K562 (cell line): ENCODE measurements at regions not wholly inside any gene's neighbourhood (a gene's known extent, or its start where the extent isn't known, plus 50 kb on each side); places are given as distances from the start of the nearest gene placed in this dataset.

ENCODE experiments used
- ATAC-seq: fragments of 200-7000 bp; cut with Tn5 transposase; 3 replicates; pipeline ENCODE4 v1.9.1; 2020; ENCODE audit warnings: moderate library complexity
- BruUV-seq: library from RNA; stranded (reverse); fragments of 400-500 nt; replicated peaks from 2 replicates; lab custom pipeline; 2021; lab: Mats Ljungman, UMichigan
- CTCF ChIA-PET: fragments of 300-600 bp; formaldehyde crosslinking; extraction: SDS; loops from one replicate; lab custom pipeline; 2021; ENCODE audit warnings: low intra/inter-chr PET ratio; lab: Yijun Ruan, JAX
- POLR2A ChIA-PET: fragments of 300-600, 350-650 bp; sonication (Branson Sonifier 250); formaldehyde crosslinking; extraction: SDS; loops from one replicate; lab custom pipeline; 2021; ENCODE audit warnings: antibody characterized with exemption, inconsistent platforms; lab: Yijun Ruan, JAX
- DNase-seq, 4 experiments: peaks; one replicate each; pipeline versions ENCODE4 v3.0.0 to v3.0.0-alpha.2; 2011 to 2018; ENCODE audit warnings: low spot score in 3 of 4, mixed read lengths in 3 of 4; ENCODE audit errors: extremely low read depth in 1 of 4
- FAIRE-seq: peaks from 2 replicates; lab custom pipeline; 2011; peaks lifted over from hg19 to GRCh38; lab: Jason Lieb, UNC
- H2AFZ ChIP-seq: 2 replicates; pipeline ENCODE4 v1.6.0; 2011; ENCODE audit warnings: low read depth, low read length, control low read depth, inconsistent platforms
- H3K27ac ChIP-seq: fragments of 200-600 bp; 3 replicates; pipeline ENCODE4 v1.8.0; 2011; ENCODE audit warnings: low read depth, mild to moderate bottlenecking, control low read depth, inconsistent platforms, low read length, moderate library complexity, mixed read lengths; ENCODE audit errors: extremely low read depth
- H3K27me3 ChIP-seq, 2 experiments: fragments of 300-600 bp in 1 of 2; 2 replicates in 1 of 2; 3 replicates in 1 of 2; pipeline versions ENCODE4 v1.6.0 to v1.8.0; 2011; ENCODE audit warnings: inconsistent platforms in 2 of 2, low read length in 2 of 2, mild to moderate bottlenecking in 1 of 2, mixed read lengths in 1 of 2, moderate library complexity in 1 of 2; ENCODE audit not compliant: control insufficient read depth in 2 of 2, insufficient read depth in 2 of 2
- H3K36me3 ChIP-seq: fragments of 300-600 bp; 3 replicates; pipeline ENCODE4 v1.8.0; 2011; ENCODE audit warnings: mild to moderate bottlenecking, low read length, inconsistent platforms; ENCODE audit not compliant: control insufficient read depth, insufficient read depth
- H3K4me1 ChIP-seq, 2 experiments: fragments of 200-600 bp in 1 of 2; replicated peaks in 1 of 2; 2 replicates in 1 of 2; 3 replicates in 1 of 2; pipeline versions ENCODE4 v1.5.1 to v1.8.0; 2011; ENCODE audit warnings: inconsistent platforms in 2 of 2, low read length in 2 of 2, mild to moderate bottlenecking in 1 of 2, mixed read lengths in 1 of 2, moderate library complexity in 1 of 2; ENCODE audit not compliant: control insufficient read depth in 2 of 2, insufficient read depth in 2 of 2
- H3K4me2 ChIP-seq: 2 replicates; pipeline ENCODE4 v1.6.1; 2011; ENCODE audit warnings: low read length, control low read depth, inconsistent platforms, mixed read lengths; ENCODE audit not compliant: insufficient read depth
- H3K4me3 ChIP-seq: fragments of 200-600 bp; sonication (generic), shearing (Covaris generic); 2 replicates; pipeline ENCODE4 v1.5.1; 2016; ENCODE audit warnings: control low read depth, inconsistent platforms
- H3K79me2 ChIP-seq: fragments of 200-600 bp; 3 replicates; pipeline ENCODE4 v1.8.0; 2011; ENCODE audit warnings: low read length, inconsistent platforms; ENCODE audit not compliant: control insufficient read depth, insufficient read depth
- H3K9ac ChIP-seq, 2 experiments: 2 replicates each; pipeline versions ENCODE4 v1.6.0 to v1.6.1; 2011; ENCODE audit warnings: low read depth in 2 of 2, low read length in 2 of 2, control low read depth in 1 of 2, inconsistent platforms in 1 of 2, mild to moderate bottlenecking in 1 of 2, mixed read lengths in 1 of 2; ENCODE audit not compliant: insufficient read depth in 1 of 2
- H3K9me1 ChIP-seq: one replicate; pipeline ENCODE4 v1.6.0; 2011; ENCODE audit warnings: inconsistent platforms, mild to moderate bottlenecking, low read length, moderate library complexity; ENCODE audit not compliant: control insufficient read depth, insufficient read depth
- H3K9me3 ChIP-seq: replicated peaks from 2 replicates; pipeline ENCODE4 v1.5.1; 2011; ENCODE audit warnings: low read depth, low read length, inconsistent platforms; ENCODE audit not compliant: control insufficient read depth, insufficient read depth
- H4K20me1 ChIP-seq: replicated peaks from 2 replicates; pipeline ENCODE4 v1.6.1; 2011; ENCODE audit warnings: low read length, inconsistent platforms, mixed read lengths; ENCODE audit not compliant: control insufficient read depth, insufficient read depth
- CREB1 ChIP-seq, 2 experiments: sonication (generic) in 1 of 2; formaldehyde crosslinking in 1 of 2; IDR thresholded peaks; 2 replicates each; pipeline versions ENCODE4 v1.6.1 to v1.8.0; 2012 to 2022; ENCODE audit warnings: inconsistent platforms in 1 of 2, mild to moderate bottlenecking in 1 of 2, missing genetic modification reagents in 1 of 2, moderate library complexity in 1 of 2
- CTCF ChIP-seq, 3 experiments: IDR thresholded peaks in 2 of 3; conservative IDR thresholded peaks in 1 of 3; 2 replicates each; pipeline ENCODE4 v1.5.1; 2011 to 2012; ENCODE audit warnings: low read length in 3 of 3, mild to moderate bottlenecking in 3 of 3, control low read depth in 2 of 3, improper control_type of control experiment in 1 of 3, inconsistent platforms in 1 of 3, low read depth in 1 of 3, mixed read lengths in 1 of 3, moderate library complexity in 1 of 3; ENCODE audit not compliant: insufficient read depth in 2 of 3
- HNRNPLL ChIP-seq: fragments of 200-400 bp; formaldehyde crosslinking; IDR thresholded peaks from 2 replicates; pipeline ENCODE4 v1.6.1; 2017; ENCODE audit warnings: low read length, low read depth, mild to moderate bottlenecking; ENCODE audit not compliant: poor library complexity, severe bottlenecking
- MAFF ChIP-seq: IDR thresholded peaks from 2 replicates; pipeline ENCODE4 v1.6.1; 2012; ENCODE audit warnings: low read length, improper control_type of control experiment
- NR2C1 ChIP-seq, 2 experiments: fragments of 450-650 bp; IDR thresholded peaks; 2 replicates each; pipeline ENCODE4 v1.6.1; 2017; ENCODE audit warnings: mild to moderate bottlenecking in 2 of 2, antibody characterized with exemption in 1 of 2, inconsistent platforms in 1 of 2, missing compliant biosample characterization in 1 of 2, missing genetic modification characterization in 1 of 2
- RBBP5 ChIP-seq: fragments of 200-600 bp; sonication (generic); IDR thresholded peaks from 2 replicates; pipeline ENCODE4 v1.6.1; 2012; ENCODE audit warnings: borderline replicate concordance, mild to moderate bottlenecking, low read length, control low read depth, inconsistent platforms; ENCODE audit not compliant: insufficient read depth, poor library complexity, severe bottlenecking
- TAL1 ChIP-seq: fragments of 450-650 bp; IDR thresholded peaks from 2 replicates; pipeline ENCODE4 v1.6.1; 2016; ENCODE audit warnings: mild to moderate bottlenecking
- TCF7L2 ChIP-seq: fragments of 150-350 bp; IDR thresholded peaks from 2 replicates; pipeline ENCODE4 v1.6.1; 2016; ENCODE audit warnings: low read depth, mild to moderate bottlenecking, low read length, moderate library complexity
- XRCC3 ChIP-seq: fragments of 450-650 bp; IDR thresholded peaks from 2 replicates; pipeline ENCODE4 v1.6.1; 2017; ENCODE audit warnings: mild to moderate bottlenecking, moderate library complexity
- ZNF551 ChIP-seq: fragments of 250-450 bp; sonication (Bioruptor Pico); IDR thresholded peaks from 2 replicates; pipeline ENCODE4 v1.5.0; 2021; ENCODE audit warnings: mild to moderate bottlenecking, moderate library complexity
- WGBS: fragments of 100-300 bp; shearing (Covaris generic); methylation state at CpG from one replicate; pipeline ENCODE4 v1.1.6; 2016; ENCODE audit warnings: low coverage, mixed read lengths; ENCODE audit not compliant: insufficient coverage; ENCODE audit errors: missing lambda C conversion rate; 5-methylcytosine and 5-hydroxymethylcytosine counted together
- in situ Hi-C: fragments of 300-500 bp; cut with MboI; formaldehyde crosslinking; loops from 4 replicates; pipeline ENCODE4 v1.15.0; 2018; ENCODE audit warnings: inconsistent platforms, mixed read lengths
- intact Hi-C: fragments of 100-400 bp; cut with micrococcal nuclease; formaldehyde crosslinking; loops from 2 replicates; pipeline ENCODE4 v1.14.2; 2022

GRCh38 chr18:39618265-39619003 lies 2052.8 kb upstream of the CELF4 start:
- ChIA-PET POLR2A (no interaction called here), CTCF (no interaction called here)
- H3K9ac ChIP-seq: no peak overlapping the region
- no peaks in the 10 kb centered on the region for H3K9me1 ChIP-seq
- DNase-seq (no peak), FAIRE-seq (no peak)
- no peak overlapping the region for H2AFZ ChIP-seq
- no peaks in the 10 kb centered on the region for H3K9me3 ChIP-seq
- no peaks in the 10 kb centered on the region for H3K36me3 ChIP-seq
- 14% methylated on average over 12 of the region's 33 CpGs for WGBS
- H3K4me3 ChIP-seq: no peak overlapping the region
- BruUV-seq: no TSS peak
- H3K27ac ChIP-seq: no peak overlapping the region
- no peaks in the 10 kb centered on the region for H3K27me3 ChIP-seq
- H3K4me1 ChIP-seq: no peaks in the 10 kb centered on the region
- TF ChIP-seq XRCC3: no peak
- TF ChIP-seq MAFF: no peak
- no peak for TF ChIP-seq TCF7L2
- TF ChIP-seq RBBP5: no peak
- no peak for TF ChIP-seq HNRNPLL
- no peak for TF ChIP-seq TAL1
- TF ChIP-seq ZNF551 (CRISPR knock-in tag): no peak
- no peak for TF ChIP-seq CREB1 (IDR thresholded peaks at IDR 0.05)
- no peak for TF ChIP-seq CREB1 (CRISPR knock-in tag; IDR thresholded peaks at IDR 0.05)
- TF ChIP-seq NR2C1 (IDR thresholded peaks at IDR 0.05): no peak
- TF ChIP-seq NR2C1 (tag; IDR thresholded peaks at IDR 0.05): no peak
- TF ChIP-seq CTCF (IDR thresholded peaks at IDR 0.05 in 2 of 3, conservative IDR thresholded peaks at IDR 0.05 in 1 of 3; ENCODE audit: insufficient read depth in 2 of 3, low read depth in 1 of 3, low read length in 3 of 3): no peak
- TF ChIP-seq, all 486 proteins: peak for 0
- in situ Hi-C loops: no loop called here
- Histone ChIP-seq H3K79me2 (no peaks in the 10 kb centered on the region), H4K20me1 (no peaks in the 10 kb centered on the region), H3K4me2 (no peak overlapping the region)
- no peak for ATAC-seq
- intact Hi-C loops: no loop called here
